Peyer's patch (tissue), 4 donors: ENCODE measurements at regions not wholly inside any gene's neighbourhood (a gene's known extent, or its start where the extent isn't known, plus 50 kb on each side); places are given as distances from the start of the nearest gene placed in this dataset.
A peak's percentile ranks its signal among the peaks of the same experiment; 100 is the strongest.

Experiments used
- DNase-seq, 3 donors: peaks; one replicate each; pipeline ENCODE4 v3.0.0-alpha.2; 2017 to 2019
- H3K27ac ChIP-seq, 4 donors: fragments of 200-600 bp; sonication (generic); one replicate each; pipeline ENCODE4 v1.5.1; 2016 to 2019
- H3K27me3 ChIP-seq, 2 donors: fragments of 200-600 bp; sonication (generic); one replicate each; pipeline ENCODE4 v1.5.1; 2019
- H3K36me3 ChIP-seq, 3 donors: fragments of 200-600 bp; sonication (generic); one replicate each; pipeline ENCODE4 v1.5.1; 2016 to 2019
- H3K4me1 ChIP-seq, 4 donors: fragments of 200-600 bp; sonication (generic); one replicate each; pipeline ENCODE4 v1.5.1; 2016 to 2019
- H3K4me3 ChIP-seq, 4 donors: fragments of 200-600 bp; sonication (generic); 1 replicate in 3 of 4; 2 replicates in 1 of 4; pipeline ENCODE4 v1.5.1; 2016 to 2019; ENCODE audit warnings: mild to moderate bottlenecking in 1 of 4
- H3K9me3 ChIP-seq, 4 donors: fragments of 200-600 bp; sonication (generic); one replicate each; pipeline ENCODE4 v1.5.1; 2016 to 2019; ENCODE audit warnings: mild to moderate bottlenecking in 1 of 4
- CTCF ChIP-seq, 6 experiments: fragments of 450-650 bp in 4 of 6; fragments of 200-600 bp in 2 of 6; sonication (generic) in 1 of 6; IDR thresholded peaks; one replicate each; pipeline ENCODE4 v1.5.1; 2017 to 2019; ENCODE audit warnings: antibody characterized with exemption in 6 of 6, mild to moderate bottlenecking in 3 of 6, moderate library complexity in 1 of 6
- POLR2A ChIP-seq, 2 donors: fragments of 450-650 bp; IDR thresholded peaks; one replicate each; pipeline ENCODE4 v1.5.1; 2017; ENCODE audit warnings: antibody characterized with exemption in 2 of 2, mild to moderate bottlenecking in 2 of 2, moderate library complexity in 2 of 2

GRCh38 chr1:91613595-91613994 lies 112.9 kb downstream of the CDC7 start:
- DNase-seq = no peak
- Histone ChIP-seq H3K27ac (no peak overlapping the region), H3K27me3 (no peaks in the 10 kb centered on the region), H3K4me1 (no peaks in the 10 kb centered on the region), H3K9me3 (no peaks in the 10 kb centered on the region), H3K4me3 (no peak overlapping the region), H3K36me3 (no peaks in the 10 kb centered on the region)
- no peak for TF ChIP-seq CTCF (IDR thresholded peaks at IDR 0.05)
- no peak for TF ChIP-seq POLR2A (IDR thresholded peaks at IDR 0.05)

- no peaks in the 10 kb centered on the region for H3K4me1 ChIP-seq
- H3K27me3 ChIP-seq = no peaks in the 10 kb centered on the region
- DNase-seq = no peak
- TF ChIP-seq CTCF (IDR thresholded peaks at IDR 0.05) (no peak), POLR2A (IDR thresholded peaks at IDR 0.05) (no peak)
- no peak overlapping the region for H3K27ac ChIP-seq
- H3K4me3 ChIP-seq = no peak overlapping the region
- no peaks in the 10 kb centered on the region for H3K36me3 ChIP-seq
- H3K9me3 ChIP-seq = no peaks in the 10 kb centered on the region
Observed at GRCh38 chr1:91616712-91617111, 116.1 kb downstream of the CDC7 start.

- Histone ChIP-seq H3K27me3 (no peaks in the 10 kb centered on the region), H3K9me3 (no peaks in the 10 kb centered on the region), H3K4me3 (no peak overlapping the region), H3K4me1 (no peaks in the 10 kb centered on the region), H3K27ac (no peak overlapping the region), H3K36me3 (no peaks in the 10 kb centered on the region)
- TF ChIP-seq CTCF (IDR thresholded peaks at IDR 0.05) (peak in 3 of 6 experiments; percentile 46 to 55 (median 49)), POLR2A (IDR thresholded peaks at IDR 0.05) (no peak)
- peak in 2 of 3 donors; percentile 52 to 66 for DNase-seq
Observed at GRCh38 chr1:91617285-91617765, 116.7 kb downstream of the CDC7 start.

GRCh38 chr1:91619881-91620280 lies 119.2 kb downstream of the CDC7 start:
- Histone ChIP-seq H3K27me3 (no peaks in the 10 kb centered on the region), H3K27ac (no peak overlapping the region), H3K9me3 (no peaks in the 10 kb centered on the region), H3K36me3 (no peaks in the 10 kb centered on the region), H3K4me3 (no peak overlapping the region), H3K4me1 (no peaks in the 10 kb centered on the region)
- TF ChIP-seq POLR2A (IDR thresholded peaks at IDR 0.05) = no peak
- no peak for TF ChIP-seq CTCF (IDR thresholded peaks at IDR 0.05)
- DNase-seq = no peak

- no peaks in the 10 kb centered on the region for H3K27me3 ChIP-seq
- TF ChIP-seq POLR2A (IDR thresholded peaks at IDR 0.05) = no peak
- no peak for TF ChIP-seq CTCF (IDR thresholded peaks at IDR 0.05)
- no peaks in the 10 kb centered on the region for H3K36me3 ChIP-seq
- H3K4me3 ChIP-seq = no peak overlapping the region
- H3K9me3 ChIP-seq = no peaks in the 10 kb centered on the region
- H3K27ac ChIP-seq = no peak overlapping the region
- H3K4me1 ChIP-seq = no peaks in the 10 kb centered on the region
- no peak for DNase-seq
Observed at GRCh38 chr1:91621360-91621759, 120.7 kb downstream of the CDC7 start.

- DNase-seq = no peak
- no peaks in the 10 kb centered on the region for H3K4me1 ChIP-seq
Observed at GRCh38 chr1:91621907-91622306, 121.3 kb downstream of the CDC7 start.

More at GRCh38 chr1:91621907-91622306, 121.3 kb downstream of the CDC7 start:
- no peaks in the 10 kb centered on the region for H3K36me3 ChIP-seq
- H3K4me3 ChIP-seq = no peak overlapping the region
- no peaks in the 10 kb centered on the region for H3K27me3 ChIP-seq
- no peak overlapping the region for H3K27ac ChIP-seq
- TF ChIP-seq CTCF (IDR thresholded peaks at IDR 0.05) = no peak
- no peak for TF ChIP-seq POLR2A (IDR thresholded peaks at IDR 0.05)
- no peaks in the 10 kb centered on the region for H3K9me3 ChIP-seq
